Erythroblast (primary cell): ENCODE measurements at regions not wholly inside any gene's neighbourhood (a gene's known extent, or its start where the extent isn't known, plus 50 kb on each side); places are given as distances from the start of the nearest gene placed in this dataset.

Experiments
- GATA1 ChIP-seq: IDR thresholded peaks from 2 replicates; pipeline ENCODE4 v1.6.1; 2011; ENCODE audit warnings: low read depth, mild to moderate bottlenecking, control low read depth, low read length, moderate library complexity
- POLR2A ChIP-seq: IDR thresholded peaks from 2 replicates; pipeline ENCODE4 v1.6.1; 2011; ENCODE audit warnings: mild to moderate bottlenecking, low read length

GRCh38 chr2:128497461-128497860 lies 178.8 kb upstream of the HS6ST1 start:
- TF ChIP-seq POLR2A (no peak), GATA1 (no peak)
